Osteoblast (primary cell): ENCODE measurements at regions not wholly inside any gene's neighbourhood (a gene's known extent, or its start where the extent isn't known, plus 50 kb on each side); places are given as distances from the start of the nearest gene placed in this dataset.
A peak's percentile ranks its signal among the peaks of the same experiment; 100 is the strongest.

Source experiments
- DNase-seq: peaks from one replicate; pipeline ENCODE4 v3.0.0; 2011; ENCODE audit warnings: low spot score, mixed read lengths; ENCODE audit not compliant: insufficient read length; ENCODE audit errors: missing footprints
- H2AFZ ChIP-seq: 2 replicates; pipeline ENCODE4 v1.6.0; 2011; ENCODE audit warnings: mild to moderate bottlenecking, low read length
- H3K27ac ChIP-seq: 2 replicates; pipeline ENCODE4 v1.5.1; 2011; ENCODE audit warnings: mild to moderate bottlenecking, low read depth, low read length, moderate library complexity
- H3K27me3 ChIP-seq: 2 replicates; pipeline ENCODE4 v1.6.0; 2012; ENCODE audit warnings: mild to moderate bottlenecking, control low read depth, inconsistent platforms, low read length, moderate library complexity; ENCODE audit not compliant: insufficient read depth
- H3K36me3 ChIP-seq: 2 replicates; pipeline ENCODE4 v1.5.1; 2011; ENCODE audit warnings: mild to moderate bottlenecking, low read length, control low read depth, moderate library complexity; ENCODE audit not compliant: insufficient read depth
- H3K4me1 ChIP-seq: 2 replicates; pipeline ENCODE4 v1.5.1; 2011; ENCODE audit warnings: mild to moderate bottlenecking, low read length, control low read depth, moderate library complexity; ENCODE audit not compliant: insufficient read depth
- H3K4me2 ChIP-seq: 2 replicates; pipeline ENCODE4 v1.6.0; 2011; ENCODE audit warnings: mild to moderate bottlenecking, low read length; ENCODE audit not compliant: insufficient read depth
- H3K4me3 ChIP-seq: fragments of 200-600 bp; sonication (generic); 3 replicates; pipeline ENCODE4 v1.5.1; 2012; ENCODE audit warnings: mild to moderate bottlenecking, low read length, inconsistent platforms; ENCODE audit not compliant: insufficient read depth
- H3K79me2 ChIP-seq: 2 replicates; pipeline ENCODE4 v1.6.0; 2012; ENCODE audit warnings: mild to moderate bottlenecking, low read length, control low read depth, inconsistent platforms; ENCODE audit not compliant: insufficient read depth
- H3K9me3 ChIP-seq: 2 replicates; pipeline ENCODE4 v1.5.1; 2011; ENCODE audit warnings: low read depth, low read length, control low read depth
- H4K20me1 ChIP-seq: 2 replicates; pipeline ENCODE4 v1.6.0; 2012; ENCODE audit warnings: mild to moderate bottlenecking, low read length, control low read depth; ENCODE audit not compliant: insufficient read depth
- TF ChIP-seq, protein P1 (sequence below): IDR thresholded peaks from 2 replicates; pipeline ENCODE4 v1.5.1; 2011; ENCODE audit warnings: mild to moderate bottlenecking, low read depth, low read length, moderate library complexity; ENCODE audit errors: extremely low read depth

DNA sequence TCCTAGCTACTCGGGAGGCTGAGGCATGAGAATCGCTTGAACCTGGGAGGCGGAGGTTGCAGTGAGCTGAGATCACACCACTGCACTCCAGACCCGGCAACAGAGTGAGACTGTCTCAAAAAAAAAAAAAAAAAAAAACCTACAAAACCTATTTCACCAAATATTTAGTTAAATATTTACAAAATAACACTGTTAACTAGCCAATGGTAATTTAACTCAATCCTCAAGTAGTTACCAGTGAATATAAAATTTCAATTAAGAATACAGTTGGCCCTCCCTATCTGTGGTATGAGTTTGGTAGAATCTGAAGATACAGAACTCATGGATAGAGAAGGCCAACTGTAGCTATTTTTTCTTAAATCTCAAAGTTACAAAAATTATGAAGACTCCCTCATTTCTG, 247.4 kb downstream of the SOX9 start:
- no peak overlapping the region for H3K4me3 ChIP-seq
- no peak for DNase-seq

DNA sequence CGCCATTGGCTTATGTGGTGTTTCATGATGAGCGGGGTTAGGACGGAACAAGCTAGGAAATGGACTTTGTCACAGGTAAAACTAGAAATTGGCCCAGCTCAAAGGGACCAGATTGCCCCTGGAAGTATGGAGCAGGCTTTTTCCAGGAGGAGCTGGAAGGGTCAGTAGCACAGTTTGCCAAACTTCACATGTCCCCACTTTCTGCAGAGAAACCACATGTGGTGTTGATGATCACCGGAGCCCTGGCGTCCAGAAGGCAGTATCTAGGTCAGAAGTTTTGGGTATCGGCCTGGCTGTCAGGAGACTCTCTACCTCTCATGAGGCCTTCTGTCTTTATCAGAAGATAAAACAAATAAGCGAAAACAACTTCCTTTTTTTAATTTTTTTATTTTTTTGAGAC, 248.5 kb downstream of the SOX9 start:
- no peak for DNase-seq
- Histone ChIP-seq H3K4me3 (no peak overlapping the region), H2AFZ (no peak overlapping the region), H3K9me3 (no peaks in the 10 kb centered on the region), H3K27me3 (no peaks in the 10 kb centered on the region), H3K36me3 (no peaks in the 10 kb centered on the region), H3K27ac (no peak overlapping the region), H3K79me2 (no peaks in the 10 kb centered on the region), H3K4me2 (no peak overlapping the region), H3K4me1 (peaks cover 22% of the 10 kb centered on the region), H4K20me1 (no peaks in the 10 kb centered on the region)
- TF ChIP-seq, protein P1, sequence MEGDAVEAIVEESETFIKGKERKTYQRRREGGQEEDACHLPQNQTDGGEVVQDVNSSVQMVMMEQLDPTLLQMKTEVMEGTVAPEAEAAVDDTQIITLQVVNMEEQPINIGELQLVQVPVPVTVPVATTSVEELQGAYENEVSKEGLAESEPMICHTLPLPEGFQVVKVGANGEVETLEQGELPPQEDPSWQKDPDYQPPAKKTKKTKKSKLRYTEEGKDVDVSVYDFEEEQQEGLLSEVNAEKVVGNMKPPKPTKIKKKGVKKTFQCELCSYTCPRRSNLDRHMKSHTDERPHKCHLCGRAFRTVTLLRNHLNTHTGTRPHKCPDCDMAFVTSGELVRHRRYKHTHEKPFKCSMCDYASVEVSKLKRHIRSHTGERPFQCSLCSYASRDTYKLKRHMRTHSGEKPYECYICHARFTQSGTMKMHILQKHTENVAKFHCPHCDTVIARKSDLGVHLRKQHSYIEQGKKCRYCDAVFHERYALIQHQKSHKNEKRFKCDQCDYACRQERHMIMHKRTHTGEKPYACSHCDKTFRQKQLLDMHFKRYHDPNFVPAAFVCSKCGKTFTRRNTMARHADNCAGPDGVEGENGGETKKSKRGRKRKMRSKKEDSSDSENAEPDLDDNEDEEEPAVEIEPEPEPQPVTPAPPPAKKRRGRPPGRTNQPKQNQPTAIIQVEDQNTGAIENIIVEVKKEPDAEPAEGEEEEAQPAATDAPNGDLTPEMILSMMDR = no peak

More for the DNA sequence above, 247.4 kb downstream of the SOX9 start:
- H3K4me1 ChIP-seq = peaks cover 23% of the 10 kb centered on the region
- H3K4me2 ChIP-seq = no peak overlapping the region
- no peak overlapping the region for H3K27ac ChIP-seq
- TF ChIP-seq, protein P1 = no peak
- H3K27me3 ChIP-seq = no peaks in the 10 kb centered on the region
- H2AFZ ChIP-seq = no peak overlapping the region
- H3K36me3 ChIP-seq = no peaks in the 10 kb centered on the region
- H3K9me3 ChIP-seq = no peaks in the 10 kb centered on the region
- no peaks in the 10 kb centered on the region for H3K79me2 ChIP-seq
- no peaks in the 10 kb centered on the region for H4K20me1 ChIP-seq

DNA sequence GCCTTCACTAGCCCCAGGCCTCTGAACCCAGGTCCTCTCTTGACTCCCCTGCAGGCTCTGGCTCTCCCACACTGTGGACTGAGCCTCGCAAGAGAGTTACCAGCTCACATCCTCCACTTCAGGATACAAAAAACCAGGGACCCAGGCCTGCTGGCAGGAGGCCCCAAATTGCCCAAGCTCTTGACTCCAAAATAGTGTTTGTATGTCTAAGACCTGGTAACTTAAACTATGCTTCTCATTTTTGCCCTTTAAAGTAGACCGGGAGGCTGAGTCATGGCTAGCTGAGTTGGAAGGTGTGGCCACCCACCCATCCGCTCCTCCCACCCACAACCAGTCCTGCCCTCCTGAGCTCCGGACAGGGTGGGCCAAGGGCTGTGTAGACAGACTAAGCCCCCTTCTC, 250.0 kb downstream of the SOX9 start:
- Histone ChIP-seq H3K4me1 (peaks cover 21% of the 10 kb centered on the region), H3K79me2 (no peaks in the 10 kb centered on the region), H3K36me3 (no peaks in the 10 kb centered on the region), H3K4me3 (no peak overlapping the region), H2AFZ (peak overlapping the region; percentile 64), H3K27ac (peak overlapping the region; percentile 52), H3K4me2 (peak overlapping the region; percentile 34), H3K27me3 (no peaks in the 10 kb centered on the region), H4K20me1 (no peaks in the 10 kb centered on the region), H3K9me3 (no peaks in the 10 kb centered on the region)
- DNase-seq = peak; percentile 88
- TF ChIP-seq, protein P1 = no peak

DNA sequence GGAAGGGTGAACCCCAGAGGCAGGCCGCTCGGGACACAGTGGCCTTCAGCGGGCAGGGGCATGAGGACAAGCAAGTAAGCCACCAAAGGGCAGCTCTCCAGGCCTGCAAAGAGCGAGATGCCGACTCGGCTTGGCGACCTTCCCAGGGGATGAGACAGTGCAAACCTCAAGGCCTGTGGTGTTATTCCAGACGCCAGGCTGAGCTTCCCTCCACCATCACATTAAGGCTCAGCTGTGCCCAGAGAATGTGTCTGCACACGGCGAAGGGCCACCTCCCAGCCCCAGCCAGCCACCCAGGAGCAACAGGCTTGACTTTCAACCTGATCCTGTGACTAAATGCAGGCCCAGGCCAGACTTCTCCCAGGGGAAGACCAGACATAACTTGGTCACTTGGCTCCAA, 251.4 kb downstream of the SOX9 start:
- H2AFZ ChIP-seq = no peak overlapping the region
- DNase-seq = peak; percentile 89
- H3K27ac ChIP-seq = no peak overlapping the region
- H3K27me3 ChIP-seq = no peaks in the 10 kb centered on the region
- no peaks in the 10 kb centered on the region for H3K79me2 ChIP-seq
- H3K36me3 ChIP-seq = no peaks in the 10 kb centered on the region
- H3K9me3 ChIP-seq = no peaks in the 10 kb centered on the region
- no peaks in the 10 kb centered on the region for H4K20me1 ChIP-seq
- TF ChIP-seq, protein P1 = no peak
- H3K4me1 ChIP-seq = peaks cover 15% of the 10 kb centered on the region
- no peak overlapping the region for H3K4me3 ChIP-seq
- H3K4me2 ChIP-seq = no peak overlapping the region
